Posterior cingulate gyrus (tissue), 11 donors: ENCODE measurements at regions not wholly inside any gene's neighbourhood (a gene's known extent, or its start where the extent isn't known, plus 50 kb on each side); places are given as distances from the start of the nearest gene placed in this dataset.
"Not testable (repeated sequence)": the region's sequence is repeated elsewhere in the genome, so short reads cannot be mapped to it uniquely, and the experiment has no call there.

Experiments
- DNase-seq, 10 donors: peaks; one replicate each; pipeline versions ENCODE4 v3.0.0 to v3.0.0-alpha.2; 2020 to 2021; ENCODE audit warnings: mixed read lengths in 3 of 10
- intact Hi-C: fragments of 100-400 bp; cut with DNase I; formaldehyde crosslinking; loops from one replicate; pipeline ENCODE4 v1.15.1; 2023

- intact Hi-C loops: no loop called here
- DNase-seq: no peak
Measured at GRCh38 chr3:176286476-176287085, 910.7 kb downstream of the TBL1XR1 start.

GRCh38 chr3:176275538-176275937 lies 921.7 kb downstream of the TBL1XR1 start:
- intact Hi-C loops: no loop called here
- DNase-seq: no peak

GRCh38 chr3:176275113-176275512 lies 922.2 kb downstream of the TBL1XR1 start:
- intact Hi-C loops: no loop called here
- DNase-seq: no peak

DNA sequence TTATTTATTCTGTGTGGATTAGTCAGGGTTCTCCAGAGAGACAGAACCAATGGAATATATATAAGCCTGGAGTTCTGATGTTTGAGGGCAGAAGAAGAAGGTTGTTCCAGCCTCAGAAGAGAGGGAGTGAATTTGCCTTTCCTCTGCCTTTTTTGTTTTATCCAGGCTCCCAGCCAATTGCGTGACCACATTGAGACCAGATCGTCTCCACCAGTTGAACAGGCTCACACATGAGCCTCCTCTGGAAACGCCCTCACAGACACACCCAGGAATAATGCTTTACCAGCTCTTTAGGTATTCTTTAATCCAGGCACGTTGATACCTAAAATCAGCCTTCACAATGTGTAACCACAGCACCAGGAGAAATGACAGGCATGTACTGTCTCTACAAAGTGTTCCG lies 923.1 kb downstream of the TBL1XR1 start:
- intact Hi-C loops: no loop called here
- DNase-seq: no peak

DNA sequence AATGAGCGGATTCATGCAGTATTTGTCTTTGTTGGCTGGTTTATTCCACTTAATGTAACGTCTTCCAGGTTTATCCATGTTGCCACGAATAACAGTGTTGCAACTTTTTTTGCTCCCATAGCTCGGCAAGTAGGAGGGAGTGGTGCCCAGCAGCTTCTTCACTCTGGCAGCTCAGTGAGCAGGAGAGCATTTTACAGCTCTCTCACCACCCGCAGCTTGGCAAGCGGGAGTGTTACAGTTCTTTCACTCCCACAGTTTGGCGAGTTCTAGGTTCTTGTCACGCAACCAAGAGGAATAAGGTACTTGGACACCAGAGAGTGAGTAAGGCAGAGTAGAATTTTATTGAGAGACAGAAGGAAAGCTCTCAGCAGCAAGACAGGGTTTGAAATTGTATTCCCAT lies 935.2 kb downstream of the TBL1XR1 start:
- intact Hi-C loops: no loop called here
- peak in 8 of 10 donors; percentile 41 to 89 (median 56) for DNase-seq

DNA sequence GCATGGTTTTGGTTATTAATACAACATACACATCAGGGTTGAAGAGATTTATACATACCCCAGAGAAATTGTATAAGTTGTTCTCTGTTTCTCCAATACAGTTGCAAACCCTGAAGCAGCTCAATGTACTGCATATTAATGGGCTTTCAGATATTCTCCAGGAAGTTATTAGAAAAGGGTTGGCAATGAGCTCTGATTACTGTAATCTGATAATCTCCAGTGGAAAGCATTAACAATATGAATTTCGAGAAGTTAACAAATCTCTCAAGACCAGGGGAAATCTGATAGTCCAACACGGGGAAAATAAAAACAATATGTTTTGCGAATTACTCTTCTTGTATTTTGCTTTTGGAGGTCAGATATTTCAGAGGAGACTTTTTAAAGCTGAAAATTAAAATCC lies 950.1 kb downstream of the TBL1XR1 start:
- intact Hi-C loops: no loop called here
- DNase-seq: no peak

DNA sequence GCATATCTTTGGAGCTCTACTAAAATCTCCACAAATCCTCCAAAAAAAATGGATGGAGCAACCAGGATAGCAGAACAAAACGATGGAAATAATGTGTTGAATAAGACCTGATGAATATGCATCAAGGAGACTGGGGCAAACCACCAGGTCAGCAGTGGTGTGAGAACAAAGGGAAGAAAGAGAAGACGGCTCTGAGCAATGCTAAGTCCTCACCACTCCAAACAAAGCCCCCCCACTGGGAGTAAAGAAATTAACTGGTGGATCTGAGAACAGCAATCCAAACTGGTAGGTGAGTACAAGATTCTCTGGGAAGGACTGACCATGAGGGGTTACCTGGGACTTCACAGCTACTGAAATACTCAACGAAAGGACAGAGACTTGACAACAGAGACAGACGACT lies 977.3 kb downstream of the TBL1XR1 start:
- DNase-seq: no peak
- intact Hi-C loops: no loop called here

DNA sequence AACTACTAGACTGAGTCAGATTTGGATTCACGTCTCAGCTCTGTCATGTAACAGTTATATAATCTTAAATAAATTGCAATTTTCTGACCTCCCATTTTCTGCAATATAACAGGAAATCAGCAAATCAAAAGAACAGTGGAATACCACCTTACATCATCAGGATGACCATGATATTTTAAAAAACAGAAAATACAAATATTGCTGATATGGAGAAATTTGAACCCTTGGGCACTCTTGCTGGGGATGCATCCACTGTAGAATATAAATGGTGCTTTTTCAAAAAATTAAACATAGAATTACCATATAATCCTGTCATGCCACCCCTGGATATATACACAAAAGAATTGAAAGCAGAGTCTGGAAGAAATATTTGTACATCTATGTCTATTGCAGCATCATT lies 982.5 kb downstream of the TBL1XR1 start:
- intact Hi-C loops: no loop called here
- DNase-seq: no peak

GRCh38 chr3:176213314-176213713 lies 984.0 kb downstream of the TBL1XR1 start:
- DNase-seq: peak in 1 of 10 donors; percentile 60
- intact Hi-C loops: not testable (repeated sequence)

- DNase-seq: no peak
- intact Hi-C loops: no loop called here
Measured at GRCh38 chr3:176208915-176209314, 988.4 kb downstream of the TBL1XR1 start.

- intact Hi-C loops: no loop called here
Measured at GRCh38 chr3:176208283-176208682, 989.0 kb downstream of the TBL1XR1 start.

GRCh38 chr3:176206809-176207208 lies 990.5 kb downstream of the TBL1XR1 start:
- DNase-seq: no peak
- intact Hi-C loops: no loop called here

More at GRCh38 chr3:176208283-176208682, 989.0 kb downstream of the TBL1XR1 start:
- DNase-seq: no peak

GRCh38 chr3:176202652-176203051 lies 994.6 kb downstream of the TBL1XR1 start:
- DNase-seq: no peak
- intact Hi-C loops: no loop called here

GRCh38 chr3:176193032-176193730 lies 1004.1 kb downstream of the TBL1XR1 start:
- no peak for DNase-seq
- intact Hi-C loops: no loop called here

- intact Hi-C loops: no loop called here
- DNase-seq: no peak
Measured at GRCh38 chr3:176190755-176191154, 1006.5 kb downstream of the TBL1XR1 start.

DNA sequence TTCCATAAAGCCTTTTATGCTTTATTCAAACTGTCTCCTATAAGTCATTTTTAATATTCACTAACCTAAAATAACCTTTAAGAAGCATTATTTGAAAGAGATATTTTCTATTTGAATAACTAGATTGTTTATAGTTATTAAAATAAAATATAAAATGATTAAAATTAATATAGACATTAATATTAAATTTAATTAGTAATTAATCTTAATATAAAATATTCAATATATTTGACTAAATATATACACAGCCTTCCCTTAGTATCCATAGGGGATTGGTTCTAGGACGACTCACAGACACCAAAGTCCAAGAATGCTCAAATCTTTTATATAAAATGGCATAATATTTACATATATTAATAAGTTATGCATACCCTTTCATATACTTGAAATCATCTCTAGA lies 1014.1 kb downstream of the TBL1XR1 start:
- DNase-seq: no peak
- intact Hi-C loops: no loop called here

GRCh38 chr3:176174060-176174459 lies 1023.2 kb downstream of the TBL1XR1 start:
- no peak for DNase-seq
- intact Hi-C loops: no loop called here

- DNase-seq: no peak
- intact Hi-C loops: no loop called here
Measured at GRCh38 chr3:176172492-176172891, 1024.8 kb downstream of the TBL1XR1 start.

DNA sequence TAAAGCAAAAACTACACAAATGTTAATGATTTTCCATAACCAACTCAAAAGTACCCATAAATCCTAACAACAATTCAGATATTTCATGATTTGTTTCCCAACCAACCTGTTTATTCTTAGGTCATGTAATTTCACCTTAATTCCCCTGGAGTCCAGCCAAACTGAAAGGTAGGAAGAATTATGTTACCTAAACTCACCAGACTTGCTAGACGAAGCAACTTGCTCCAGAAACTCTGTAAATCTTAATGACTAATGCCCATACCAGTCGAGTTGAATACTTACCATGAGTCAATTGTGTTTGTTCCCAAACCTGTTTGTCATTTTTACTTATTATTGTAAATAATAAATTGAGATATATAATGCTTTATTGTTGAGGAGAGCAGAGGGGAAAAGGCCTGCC lies 1030.0 kb downstream of the TBL1XR1 start:
- no peak for DNase-seq
- intact Hi-C loops: no loop called here

- DNase-seq: no peak
- intact Hi-C loops: no loop called here
Measured at GRCh38 chr3:176160997-176161396, 1036.3 kb downstream of the TBL1XR1 start.

GRCh38 chr3:176159796-176160195 lies 1037.5 kb downstream of the TBL1XR1 start:
- intact Hi-C loops: no loop called here
- no peak for DNase-seq

DNA sequence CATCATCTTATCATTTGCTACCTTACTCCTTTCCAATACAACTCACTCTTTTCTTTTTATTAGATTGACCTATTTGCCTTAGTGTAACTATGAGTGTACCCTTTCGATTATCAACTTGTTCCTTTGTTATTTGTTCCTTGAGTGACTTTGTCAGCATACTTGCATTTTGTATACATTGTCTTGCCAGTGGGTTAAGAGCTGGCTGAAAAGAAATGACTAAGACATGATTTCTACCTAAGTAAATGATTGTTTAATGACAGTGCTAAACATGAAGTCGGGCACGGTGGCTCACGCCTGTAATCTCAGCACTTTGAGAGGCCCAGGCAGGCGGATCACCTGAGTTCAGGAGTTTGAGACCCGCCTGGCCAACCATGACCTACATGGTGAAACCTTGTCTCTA lies 1042.3 kb downstream of the TBL1XR1 start:
- intact Hi-C loops: no loop called here
- peak in 1 of 10 donors; percentile 43 for DNase-seq
